Activated CD4-positive, alpha-beta T cell treated with anti-CD3 and anti-CD28 coated beads, Interleukin-2, amount 10 ng/mL, durations not matched to agents 24 days and 14 days (primary cell): ENCODE measurements at regions not wholly inside any gene's neighbourhood (a gene's known extent, or its start where the extent isn't known, plus 50 kb on each side); places are given as distances from the start of the nearest gene placed in this dataset.
"Not testable (repeated sequence)": the region's sequence is repeated elsewhere in the genome, so short reads cannot be mapped to it uniquely, and the experiment has no call there.

Source experiments
- DNase-seq: peaks from one replicate; pipeline ENCODE4 v3.0.0; 2022
- H3K27ac Mint-ChIP-seq: one replicate; pipeline ENCODE4 v1.8.0; 2022; ENCODE audit warnings: mild to moderate bottlenecking, mixed read lengths
- H3K27me3 Mint-ChIP-seq: one replicate; pipeline ENCODE4 v1.8.0; 2022; ENCODE audit warnings: mixed read lengths
- H3K36me3 Mint-ChIP-seq: one replicate; pipeline ENCODE4 v1.8.0; 2022; ENCODE audit warnings: low read depth, mild to moderate bottlenecking, mixed read lengths
- H3K4me1 Mint-ChIP-seq: one replicate; pipeline ENCODE4 v1.8.0; 2021; ENCODE audit warnings: mixed read lengths
- H3K4me3 Mint-ChIP-seq: one replicate; pipeline ENCODE4 v1.8.0; 2022; ENCODE audit warnings: mild to moderate bottlenecking, moderate library complexity, mixed read lengths
- H3K9me3 Mint-ChIP-seq: one replicate; pipeline ENCODE4 v1.8.0; 2021; ENCODE audit warnings: mixed read lengths
- intact Hi-C: fragments of 100-400 bp; cut with micrococcal nuclease; formaldehyde crosslinking; loops from one replicate; pipeline ENCODE4 v1.15.1; 2023

GRCh38 chr21:18522181-18522972, 118.8 kb upstream of the TMPRSS15 start:
- Mint-ChIP-seq H3K27me3 (no peaks in the 10 kb centered on the region), H3K9me3 (peaks cover 3% of the 10 kb centered on the region), H3K27ac (no peak overlapping the region), H3K4me1 (no peaks in the 10 kb centered on the region), H3K36me3 (no peaks in the 10 kb centered on the region), H3K4me3 (no peak overlapping the region)
- DNase-seq, result no peak
- intact Hi-C loops, result no loop called here

DNA sequence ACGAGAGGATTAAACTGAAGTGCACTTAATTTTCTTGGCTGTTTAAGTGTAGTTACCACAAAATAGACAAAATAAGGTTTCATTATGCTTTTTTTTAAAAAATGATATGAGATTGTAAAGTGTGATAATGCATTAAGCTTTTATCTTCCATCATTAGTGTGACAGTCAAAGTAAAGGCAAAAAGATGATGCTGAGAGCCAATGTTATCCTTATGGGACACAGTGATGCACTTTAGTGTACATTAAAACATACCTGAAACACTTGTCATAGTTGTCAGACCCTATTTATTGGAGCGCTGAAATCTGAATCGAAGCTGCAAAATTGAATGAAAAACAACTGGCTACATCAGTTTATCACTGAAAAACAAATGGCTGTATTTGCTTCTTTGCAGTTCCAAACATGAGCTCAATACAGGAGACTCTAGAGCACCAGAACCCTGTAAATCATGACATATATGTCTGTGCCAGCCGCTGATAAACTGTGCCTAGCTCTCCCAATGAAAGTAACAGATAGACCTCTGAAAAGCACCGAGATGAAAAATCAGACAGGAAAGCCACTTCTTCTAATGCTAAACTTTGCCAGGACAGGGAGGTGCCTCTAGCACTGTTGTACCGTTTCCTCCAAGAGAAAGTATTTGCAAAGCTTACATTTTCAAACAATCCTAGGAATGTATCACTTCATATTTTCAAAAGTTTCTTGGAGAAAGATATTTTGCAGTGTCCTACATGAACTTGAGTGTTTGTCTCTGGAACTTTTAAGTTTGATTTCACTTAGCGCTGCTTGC, 120.7 kb upstream of the TMPRSS15 start:
- intact Hi-C loops, result no loop called here
- no peak overlapping the region for H3K4me3 Mint-ChIP-seq

GRCh38 chr21:18529254-18529653, 125.7 kb upstream of the TMPRSS15 start:
- no peak overlapping the region for H3K4me3 Mint-ChIP-seq
- no peak overlapping the region for H3K27ac Mint-ChIP-seq
- no peaks in the 10 kb centered on the region for H3K4me1 Mint-ChIP-seq
- no peaks in the 10 kb centered on the region for H3K27me3 Mint-ChIP-seq
- H3K36me3 Mint-ChIP-seq, result no peaks in the 10 kb centered on the region
- intact Hi-C loops, result no loop called here
- no peaks in the 10 kb centered on the region for H3K9me3 Mint-ChIP-seq
- DNase-seq, result no peak

More for the DNA sequence above, 120.7 kb upstream of the TMPRSS15 start:
- Mint-ChIP-seq H3K36me3 (no peaks in the 10 kb centered on the region), H3K27me3 (no peaks in the 10 kb centered on the region), H3K27ac (no peak overlapping the region), H3K4me1 (no peaks in the 10 kb centered on the region), H3K9me3 (peaks cover 3% of the 10 kb centered on the region)
- DNase-seq, result no peak

- intact Hi-C loops, result no loop called here
- H3K4me3 Mint-ChIP-seq, result no peak overlapping the region
- H3K27me3 Mint-ChIP-seq, result no peaks in the 10 kb centered on the region
- H3K36me3 Mint-ChIP-seq, result no peaks in the 10 kb centered on the region
- no peak overlapping the region for H3K27ac Mint-ChIP-seq
- no peaks in the 10 kb centered on the region for H3K9me3 Mint-ChIP-seq
- no peak for DNase-seq
- no peaks in the 10 kb centered on the region for H3K4me1 Mint-ChIP-seq
Observed at GRCh38 chr21:18542081-18542480, 138.5 kb upstream of the TMPRSS15 start.

DNA sequence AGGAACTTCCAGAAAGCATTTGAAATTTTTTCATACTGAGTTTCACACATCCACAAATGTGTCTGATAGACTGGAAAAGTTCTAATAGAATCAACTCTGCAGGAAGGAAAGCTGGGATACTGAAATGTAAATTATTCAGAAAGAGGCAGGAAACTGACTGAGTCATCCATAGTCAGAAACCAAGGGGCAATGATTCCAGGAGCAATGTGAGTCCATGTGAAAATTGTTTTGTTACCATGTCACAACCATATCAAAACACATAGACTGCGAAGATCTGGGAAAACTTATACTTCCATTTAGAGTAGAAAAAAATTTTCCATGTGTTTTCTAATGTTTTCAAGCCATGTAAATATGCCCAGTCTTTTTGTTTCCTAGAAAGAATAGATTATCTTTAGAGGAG, 142.3 kb upstream of the TMPRSS15 start:
- no peaks in the 10 kb centered on the region for H3K9me3 Mint-ChIP-seq
- H3K27ac Mint-ChIP-seq, result no peak overlapping the region
- H3K36me3 Mint-ChIP-seq, result no peaks in the 10 kb centered on the region
- H3K4me3 Mint-ChIP-seq, result no peak overlapping the region
- H3K4me1 Mint-ChIP-seq, result no peaks in the 10 kb centered on the region
- DNase-seq, result no peak
- intact Hi-C loops, result no loop called here
- no peaks in the 10 kb centered on the region for H3K27me3 Mint-ChIP-seq

- intact Hi-C loops, result no loop called here
- Mint-ChIP-seq H3K4me1 (no peaks in the 10 kb centered on the region), H3K4me3 (no peak overlapping the region), H3K27ac (no peak overlapping the region), H3K9me3 (no peaks in the 10 kb centered on the region), H3K27me3 (no peaks in the 10 kb centered on the region), H3K36me3 (no peaks in the 10 kb centered on the region)
- no peak for DNase-seq
Observed at GRCh38 chr21:18547347-18547746, 143.8 kb upstream of the TMPRSS15 start.

DNA sequence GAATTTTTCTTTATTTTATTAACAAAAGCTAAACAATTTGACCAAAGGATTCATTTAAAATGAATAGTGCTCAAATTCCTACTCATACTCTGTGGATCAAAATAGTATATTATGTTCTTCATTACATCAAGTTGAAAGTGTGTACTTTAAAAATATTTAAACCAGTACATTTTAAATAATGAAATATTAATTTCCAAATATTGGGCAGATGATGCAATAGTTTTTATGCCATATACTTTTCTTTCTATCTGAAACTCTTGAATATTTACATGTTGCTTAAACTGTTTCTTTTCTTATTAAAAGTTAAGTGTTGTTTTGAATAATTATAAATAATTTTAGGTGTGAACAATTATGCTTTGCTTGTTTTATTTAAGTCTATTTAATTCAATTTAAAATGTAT, 144.7 kb upstream of the TMPRSS15 start:
- Mint-ChIP-seq H3K27ac (no peak overlapping the region), H3K27me3 (no peaks in the 10 kb centered on the region), H3K36me3 (no peaks in the 10 kb centered on the region), H3K4me1 (no peaks in the 10 kb centered on the region), H3K9me3 (no peaks in the 10 kb centered on the region), H3K4me3 (no peak overlapping the region)
- no peak for DNase-seq
- intact Hi-C loops, result no loop called here

- DNase-seq, result no peak
- Mint-ChIP-seq H3K4me3 (no peak overlapping the region), H3K27ac (no peak overlapping the region), H3K36me3 (no peaks in the 10 kb centered on the region), H3K9me3 (no peaks in the 10 kb centered on the region), H3K4me1 (no peaks in the 10 kb centered on the region), H3K27me3 (no peaks in the 10 kb centered on the region)
- intact Hi-C loops, result no loop called here
Observed at GRCh38 chr21:18549214-18549905, 145.8 kb upstream of the TMPRSS15 start.

- no peaks in the 10 kb centered on the region for H3K9me3 Mint-ChIP-seq
- no peak for DNase-seq
- H3K27me3 Mint-ChIP-seq, result no peaks in the 10 kb centered on the region
- intact Hi-C loops, result no loop called here
- H3K4me1 Mint-ChIP-seq, result no peaks in the 10 kb centered on the region
- no peak overlapping the region for H3K27ac Mint-ChIP-seq
- H3K4me3 Mint-ChIP-seq, result no peak overlapping the region
- H3K36me3 Mint-ChIP-seq, result no peaks in the 10 kb centered on the region
Observed at GRCh38 chr21:18550361-18550760, 146.8 kb upstream of the TMPRSS15 start.

DNA sequence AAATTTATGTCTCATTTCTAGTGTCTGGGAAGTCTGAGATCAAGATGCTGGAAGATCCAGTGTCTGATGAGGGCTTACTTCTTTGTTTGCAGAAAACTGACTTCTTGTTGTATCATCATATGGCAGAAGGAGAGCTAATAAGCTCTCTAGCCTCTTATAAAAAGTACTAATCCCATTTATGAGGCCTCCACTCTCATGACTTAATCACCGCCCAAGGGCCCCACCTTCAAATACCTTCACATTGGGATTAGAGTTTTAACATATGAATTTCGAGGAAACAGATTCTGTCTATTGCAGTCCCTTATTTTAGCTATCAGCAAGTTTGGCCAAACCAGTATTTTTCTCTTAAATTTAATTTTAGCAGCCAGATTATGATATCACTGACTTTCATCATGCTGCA, 150.2 kb upstream of the TMPRSS15 start:
- DNase-seq, result no peak
- H3K9me3 Mint-ChIP-seq, result no peaks in the 10 kb centered on the region
- no peak overlapping the region for H3K27ac Mint-ChIP-seq
- no peak overlapping the region for H3K4me3 Mint-ChIP-seq
- no peaks in the 10 kb centered on the region for H3K4me1 Mint-ChIP-seq
- no peaks in the 10 kb centered on the region for H3K36me3 Mint-ChIP-seq
- no peaks in the 10 kb centered on the region for H3K27me3 Mint-ChIP-seq
- intact Hi-C loops, result no loop called here

DNA sequence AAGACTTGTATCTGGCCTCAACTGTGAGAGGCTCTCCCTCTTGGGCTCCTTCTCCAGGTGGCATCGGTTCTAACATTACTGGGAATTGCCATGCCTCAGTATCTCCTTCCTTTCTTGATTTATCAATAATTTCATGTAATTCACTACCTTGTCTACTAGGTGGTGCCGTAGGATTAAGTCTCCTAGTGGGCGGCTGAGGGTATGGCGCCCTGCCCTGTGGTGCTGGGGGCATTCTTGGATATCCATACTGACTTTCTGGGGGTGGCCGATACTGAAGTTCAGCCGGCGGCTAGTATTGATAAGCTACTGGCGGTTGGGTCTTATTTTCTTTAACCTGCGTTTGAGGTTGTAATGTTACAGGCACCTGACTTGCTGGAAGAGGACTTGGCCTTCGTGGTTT, 164.2 kb upstream of the TMPRSS15 start:
- H3K36me3 Mint-ChIP-seq, H3K27me3 Mint-ChIP-seq, H3K27ac Mint-ChIP-seq, DNase-seq, intact Hi-C loops, H3K4me1 Mint-ChIP-seq, H3K4me3 Mint-ChIP-seq, H3K9me3 Mint-ChIP-seq: not testable (repeated sequence)

- no peaks in the 10 kb centered on the region for H3K4me1 Mint-ChIP-seq
- H3K36me3 Mint-ChIP-seq, result no peaks in the 10 kb centered on the region
- no peaks in the 10 kb centered on the region for H3K9me3 Mint-ChIP-seq
- intact Hi-C loops, result no loop called here
- no peak for DNase-seq
- no peaks in the 10 kb centered on the region for H3K27me3 Mint-ChIP-seq
- no peak overlapping the region for H3K4me3 Mint-ChIP-seq
- H3K27ac Mint-ChIP-seq, result no peak overlapping the region
Observed at GRCh38 chr21:18588001-18588662, 184.5 kb upstream of the TMPRSS15 start.

DNA sequence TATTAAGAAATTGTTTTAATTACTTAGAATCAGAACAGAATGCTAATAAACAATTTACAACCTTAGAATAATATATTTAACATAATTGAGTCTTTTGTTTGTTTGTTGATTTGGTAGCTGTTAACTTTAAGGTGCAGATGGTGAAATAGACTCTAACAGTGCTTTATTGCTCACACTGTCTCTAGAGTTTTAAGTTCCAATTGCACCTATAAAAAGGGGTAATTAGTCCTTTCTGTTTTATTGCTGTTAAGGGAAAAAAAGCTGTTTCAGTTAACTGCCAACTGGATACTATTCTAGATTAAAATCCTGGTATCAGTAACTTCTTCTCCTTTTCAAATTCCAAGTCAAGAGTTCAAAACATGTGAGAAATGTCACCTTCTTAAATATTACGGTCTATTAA, 197.6 kb upstream of the TMPRSS15 start:
- no peaks in the 10 kb centered on the region for H3K9me3 Mint-ChIP-seq
- intact Hi-C loops, result no loop called here
- H3K27me3 Mint-ChIP-seq, result no peaks in the 10 kb centered on the region
- H3K4me3 Mint-ChIP-seq, result no peak overlapping the region
- H3K27ac Mint-ChIP-seq, result no peak overlapping the region
- no peaks in the 10 kb centered on the region for H3K36me3 Mint-ChIP-seq
- no peak for DNase-seq
- H3K4me1 Mint-ChIP-seq, result no peaks in the 10 kb centered on the region

- Mint-ChIP-seq H3K4me1 (no peaks in the 10 kb centered on the region), H3K27me3 (no peaks in the 10 kb centered on the region), H3K4me3 (no peak overlapping the region), H3K9me3 (no peaks in the 10 kb centered on the region), H3K36me3 (no peaks in the 10 kb centered on the region), H3K27ac (no peak overlapping the region)
- intact Hi-C loops, result no loop called here
- DNase-seq, result no peak
Observed at GRCh38 chr21:18602711-18603110, 199.1 kb upstream of the TMPRSS15 start.
